ENCODE measurements at regions not wholly inside any gene's neighbourhood (a gene's known extent, or its start where the extent isn't known, plus 50 kb on each side); places are given as distances from the start of the nearest gene placed in this dataset.

- TF ChIP-seq EZH2phosphoT487 (IDR thresholded peaks at IDR 0.05; ENCODE audit: unreplicated experiment) (no peak), POLR2AphosphoS5 (IDR thresholded peaks at IDR 0.05; ENCODE audit: low read depth) (no peak), ZNF114 (CRISPR knock-in tag; IDR thresholded peaks at IDR 0.05) (no peak), ETS1 (IDR thresholded peaks at IDR 0.05) (no peak), CREB1 (CRISPR knock-in tag; IDR thresholded peaks at IDR 0.05; ENCODE audit: low read depth) (no peak), EZH2 (IDR thresholded peaks at IDR 0.05; ENCODE audit: low read depth, unreplicated experiment) (no peak), ZNF331 (CRISPR knock-in tag; IDR thresholded peaks at IDR 0.05; ENCODE audit: low read depth) (no peak), NANOG (IDR thresholded peaks at IDR 0.05; ENCODE audit: borderline replicate concordance) (no peak), JUNB (IDR thresholded peaks at IDR 0.05; ENCODE audit: unreplicated experiment) (no peak)
- TF ChIP-seq, protein P1, sequence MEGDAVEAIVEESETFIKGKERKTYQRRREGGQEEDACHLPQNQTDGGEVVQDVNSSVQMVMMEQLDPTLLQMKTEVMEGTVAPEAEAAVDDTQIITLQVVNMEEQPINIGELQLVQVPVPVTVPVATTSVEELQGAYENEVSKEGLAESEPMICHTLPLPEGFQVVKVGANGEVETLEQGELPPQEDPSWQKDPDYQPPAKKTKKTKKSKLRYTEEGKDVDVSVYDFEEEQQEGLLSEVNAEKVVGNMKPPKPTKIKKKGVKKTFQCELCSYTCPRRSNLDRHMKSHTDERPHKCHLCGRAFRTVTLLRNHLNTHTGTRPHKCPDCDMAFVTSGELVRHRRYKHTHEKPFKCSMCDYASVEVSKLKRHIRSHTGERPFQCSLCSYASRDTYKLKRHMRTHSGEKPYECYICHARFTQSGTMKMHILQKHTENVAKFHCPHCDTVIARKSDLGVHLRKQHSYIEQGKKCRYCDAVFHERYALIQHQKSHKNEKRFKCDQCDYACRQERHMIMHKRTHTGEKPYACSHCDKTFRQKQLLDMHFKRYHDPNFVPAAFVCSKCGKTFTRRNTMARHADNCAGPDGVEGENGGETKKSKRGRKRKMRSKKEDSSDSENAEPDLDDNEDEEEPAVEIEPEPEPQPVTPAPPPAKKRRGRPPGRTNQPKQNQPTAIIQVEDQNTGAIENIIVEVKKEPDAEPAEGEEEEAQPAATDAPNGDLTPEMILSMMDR (conservative IDR thresholded peaks at IDR 0.05; ENCODE audit: low read depth in 2 of 2), result no peak
- TF ChIP-seq, protein P2, sequence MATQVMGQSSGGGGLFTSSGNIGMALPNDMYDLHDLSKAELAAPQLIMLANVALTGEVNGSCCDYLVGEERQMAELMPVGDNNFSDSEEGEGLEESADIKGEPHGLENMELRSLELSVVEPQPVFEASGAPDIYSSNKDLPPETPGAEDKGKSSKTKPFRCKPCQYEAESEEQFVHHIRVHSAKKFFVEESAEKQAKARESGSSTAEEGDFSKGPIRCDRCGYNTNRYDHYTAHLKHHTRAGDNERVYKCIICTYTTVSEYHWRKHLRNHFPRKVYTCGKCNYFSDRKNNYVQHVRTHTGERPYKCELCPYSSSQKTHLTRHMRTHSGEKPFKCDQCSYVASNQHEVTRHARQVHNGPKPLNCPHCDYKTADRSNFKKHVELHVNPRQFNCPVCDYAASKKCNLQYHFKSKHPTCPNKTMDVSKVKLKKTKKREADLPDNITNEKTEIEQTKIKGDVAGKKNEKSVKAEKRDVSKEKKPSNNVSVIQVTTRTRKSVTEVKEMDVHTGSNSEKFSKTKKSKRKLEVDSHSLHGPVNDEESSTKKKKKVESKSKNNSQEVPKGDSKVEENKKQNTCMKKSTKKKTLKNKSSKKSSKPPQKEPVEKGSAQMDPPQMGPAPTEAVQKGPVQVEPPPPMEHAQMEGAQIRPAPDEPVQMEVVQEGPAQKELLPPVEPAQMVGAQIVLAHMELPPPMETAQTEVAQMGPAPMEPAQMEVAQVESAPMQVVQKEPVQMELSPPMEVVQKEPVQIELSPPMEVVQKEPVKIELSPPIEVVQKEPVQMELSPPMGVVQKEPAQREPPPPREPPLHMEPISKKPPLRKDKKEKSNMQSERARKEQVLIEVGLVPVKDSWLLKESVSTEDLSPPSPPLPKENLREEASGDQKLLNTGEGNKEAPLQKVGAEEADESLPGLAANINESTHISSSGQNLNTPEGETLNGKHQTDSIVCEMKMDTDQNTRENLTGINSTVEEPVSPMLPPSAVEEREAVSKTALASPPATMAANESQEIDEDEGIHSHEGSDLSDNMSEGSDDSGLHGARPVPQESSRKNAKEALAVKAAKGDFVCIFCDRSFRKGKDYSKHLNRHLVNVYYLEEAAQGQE (IDR thresholded peaks at IDR 0.05; ENCODE audit: unreplicated experiment), result no peak
These were observed 160.7 kb downstream of the AXIN2 start for GRCh38 chr17:65400701-65401100.
